Smooth muscle cell (in vitro differentiated cells): ENCODE measurements at regions not wholly inside any gene's neighbourhood (a gene's known extent, or its start where the extent isn't known, plus 50 kb on each side); places are given as distances from the start of the nearest gene placed in this dataset.

ENCODE experiments used
- DNase-seq: peaks from one replicate; lab custom pipeline; 2025; ENCODE audit not compliant: unreplicated experiment; lab: John Stamatoyannopoulos, UW
- H2AFZ ChIP-seq: fragments of 200-600 bp; sonication (generic); 2 replicates; pipeline ENCODE4 v1.6.0; 2016; ENCODE audit warnings: antibody characterized with exemption, low read depth, mild to moderate bottlenecking
- H3F3A ChIP-seq: fragments of 200-600 bp; sonication (generic); 2 replicates; pipeline ENCODE4 v1.6.0; 2017; ENCODE audit warnings: antibody characterized with exemption, low read depth
- H3K27ac ChIP-seq: fragments of 200-600 bp; sonication (generic); 2 replicates; pipeline ENCODE4 v1.5.1; 2016; ENCODE audit warnings: low read depth, mild to moderate bottlenecking
- H3K27me3 ChIP-seq: fragments of 200-600 bp; sonication (generic); 2 replicates; pipeline ENCODE4 v1.6.1; 2016; ENCODE audit warnings: low read depth, mild to moderate bottlenecking
- H3K36me3 ChIP-seq: fragments of 200-600 bp; sonication (generic); 2 replicates; pipeline ENCODE4 v1.5.1; 2016; ENCODE audit warnings: low read depth
- H3K4me1 ChIP-seq: fragments of 200-600 bp; sonication (generic); 2 replicates; pipeline ENCODE4 v1.5.1; 2016; ENCODE audit warnings: low read depth
- H3K4me2 ChIP-seq: fragments of 200-600 bp; sonication (generic); 2 replicates; pipeline ENCODE4 v1.6.0; 2016; ENCODE audit warnings: mild to moderate bottlenecking
- H3K4me3 ChIP-seq: fragments of 200-600 bp; sonication (generic); 2 replicates; pipeline ENCODE4 v1.5.1; 2016; ENCODE audit warnings: mild to moderate bottlenecking
- H3K79me2 ChIP-seq: fragments of 200-600 bp; sonication (generic); 2 replicates; pipeline ENCODE4 v1.6.0; 2016; ENCODE audit warnings: low read depth, mild to moderate bottlenecking
- H3K9ac ChIP-seq: fragments of 200-600 bp; sonication (generic); 2 replicates; pipeline ENCODE4 v1.6.0; 2016; ENCODE audit warnings: low read depth
- H3K9me3 ChIP-seq: fragments of 200-600 bp; sonication (generic); replicated peaks from 2 replicates; pipeline ENCODE4 v1.5.1; 2016; ENCODE audit warnings: low read depth
- H4K20me1 ChIP-seq: fragments of 200-600 bp; sonication (generic); 2 replicates; pipeline ENCODE4 v1.6.0; 2016; ENCODE audit warnings: low read depth
- WGBS: methylation state at CpG from one replicate; pipeline ENCODE4 v1.1.7; 2016; ENCODE audit warnings: low lambda C conversion rate; 5-methylcytosine and 5-hydroxymethylcytosine counted together
- TF ChIP-seq, protein P1 (sequence below): fragments of 200-600 bp; sonication (generic); IDR thresholded peaks from 2 replicates; pipeline ENCODE4 v1.5.1; 2017; ENCODE audit warnings: borderline replicate concordance, mild to moderate bottlenecking, antibody characterized with exemption; ENCODE audit not compliant: insufficient read depth, poor library complexity, severe bottlenecking

DNA sequence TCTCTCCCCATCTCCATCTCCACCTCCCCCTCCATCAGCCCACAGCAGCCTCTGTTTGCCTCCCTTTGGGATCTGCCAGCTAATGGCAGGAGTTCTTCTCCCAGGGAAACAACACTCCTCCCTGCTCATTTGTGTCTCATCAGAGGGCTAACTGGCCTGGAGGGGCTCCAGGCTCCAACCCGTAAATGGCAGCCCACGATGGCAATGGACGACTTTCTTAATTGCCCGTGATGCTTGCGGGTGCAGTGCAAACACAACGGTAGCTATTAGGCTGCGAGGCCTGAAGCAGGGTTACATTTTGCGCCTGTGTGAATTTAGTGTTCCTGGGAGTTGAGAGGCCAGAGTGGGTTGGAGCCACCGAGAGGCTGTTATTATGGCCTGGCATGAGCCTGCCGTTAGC is 285.1 kb downstream of the TNS1 start:
- peaks cover 17% of the 10 kb centered on the region for H3K4me1 ChIP-seq
- no peak overlapping the region for H3K4me2 ChIP-seq
- DNase-seq, result no peak
- H2AFZ ChIP-seq, result no peak overlapping the region
- peaks cover 18% of the 10 kb centered on the region for H3F3A ChIP-seq
- H3K9me3 ChIP-seq, result no peaks in the 10 kb centered on the region
- no peak overlapping the region for H3K27ac ChIP-seq
- H4K20me1 ChIP-seq, result no peaks in the 10 kb centered on the region
- H3K79me2 ChIP-seq, result no peaks in the 10 kb centered on the region
- WGBS, result 89% methylated on average over 10 of the region's 10 CpGs
- no peaks in the 10 kb centered on the region for H3K27me3 ChIP-seq
- H3K4me3 ChIP-seq, result no peak overlapping the region
- H3K9ac ChIP-seq, result no peak overlapping the region
- no peaks in the 10 kb centered on the region for H3K36me3 ChIP-seq
- TF ChIP-seq, protein P1, sequence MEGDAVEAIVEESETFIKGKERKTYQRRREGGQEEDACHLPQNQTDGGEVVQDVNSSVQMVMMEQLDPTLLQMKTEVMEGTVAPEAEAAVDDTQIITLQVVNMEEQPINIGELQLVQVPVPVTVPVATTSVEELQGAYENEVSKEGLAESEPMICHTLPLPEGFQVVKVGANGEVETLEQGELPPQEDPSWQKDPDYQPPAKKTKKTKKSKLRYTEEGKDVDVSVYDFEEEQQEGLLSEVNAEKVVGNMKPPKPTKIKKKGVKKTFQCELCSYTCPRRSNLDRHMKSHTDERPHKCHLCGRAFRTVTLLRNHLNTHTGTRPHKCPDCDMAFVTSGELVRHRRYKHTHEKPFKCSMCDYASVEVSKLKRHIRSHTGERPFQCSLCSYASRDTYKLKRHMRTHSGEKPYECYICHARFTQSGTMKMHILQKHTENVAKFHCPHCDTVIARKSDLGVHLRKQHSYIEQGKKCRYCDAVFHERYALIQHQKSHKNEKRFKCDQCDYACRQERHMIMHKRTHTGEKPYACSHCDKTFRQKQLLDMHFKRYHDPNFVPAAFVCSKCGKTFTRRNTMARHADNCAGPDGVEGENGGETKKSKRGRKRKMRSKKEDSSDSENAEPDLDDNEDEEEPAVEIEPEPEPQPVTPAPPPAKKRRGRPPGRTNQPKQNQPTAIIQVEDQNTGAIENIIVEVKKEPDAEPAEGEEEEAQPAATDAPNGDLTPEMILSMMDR, result no peak

- WGBS, result 100% methylated on average over 1 of the region's 1 CpG
- DNase-seq, result no peak
- Histone ChIP-seq H3K4me3 (no peak overlapping the region), H3K27ac (no peak overlapping the region), H3K9me3 (no peaks in the 10 kb centered on the region), H3K27me3 (no peaks in the 10 kb centered on the region), H2AFZ (no peak overlapping the region), H3K79me2 (no peaks in the 10 kb centered on the region), H3K36me3 (no peaks in the 10 kb centered on the region), H3K4me2 (no peak overlapping the region), H3K9ac (no peak overlapping the region), H3K4me1 (peaks cover 23% of the 10 kb centered on the region), H3F3A (peaks cover 31% of the 10 kb centered on the region), H4K20me1 (no peaks in the 10 kb centered on the region)
- TF ChIP-seq, protein P1, result no peak
Measured at GRCh38 chr2:217715484-217715883, 287.3 kb downstream of the TNS1 start.

- TF ChIP-seq, protein P1, result no peak
- Histone ChIP-seq H3K4me1 (peaks cover 25% of the 10 kb centered on the region), H3K27me3 (no peaks in the 10 kb centered on the region), H2AFZ (no peak overlapping the region), H3K4me2 (peak overlapping the region; percentile 55), H3K9ac (no peak overlapping the region), H3K27ac (peak overlapping the region; percentile 68), H4K20me1 (no peaks in the 10 kb centered on the region), H3F3A (peaks cover 33% of the 10 kb centered on the region), H3K9me3 (no peaks in the 10 kb centered on the region), H3K79me2 (no peaks in the 10 kb centered on the region), H3K36me3 (no peaks in the 10 kb centered on the region), H3K4me3 (no peak overlapping the region)
- peak; percentile 9 for DNase-seq
- whole genome bisulfite sequencing, result 15% methylated on average over 10 of the region's 10 CpGs
Measured at GRCh38 chr2:217714287-217714751, 288.5 kb downstream of the TNS1 start.
